HEK293 (cell line): ENCODE measurements at regions not wholly inside any gene's neighbourhood (a gene's known extent, or its start where the extent isn't known, plus 50 kb on each side); places are given as distances from the start of the nearest gene placed in this dataset.

Source experiments
- ZFP37 ChIP-seq: fragments of 450-650 bp; formaldehyde crosslinking; IDR thresholded peaks from 2 replicates; pipeline ENCODE4 v1.5.1; 2016; ENCODE audit warnings: missing biosample characterization, missing genetic modification characterization
- ZNF239 ChIP-seq: fragments of 450-650 bp; formaldehyde crosslinking; IDR thresholded peaks from 2 replicates; pipeline ENCODE4 v1.5.1; 2016; ENCODE audit warnings: missing biosample characterization, missing genetic modification characterization
- ZNF585B ChIP-seq: fragments of 450-650 bp; formaldehyde crosslinking; IDR thresholded peaks from 2 replicates; pipeline ENCODE4 v1.5.1; 2016; ENCODE audit warnings: missing biosample characterization, missing genetic modification characterization
- ZNF792 ChIP-seq: fragments of 450-650 bp; formaldehyde crosslinking; IDR thresholded peaks from 2 replicates; pipeline ENCODE4 v1.5.1; 2016; ENCODE audit warnings: missing biosample characterization, missing genetic modification characterization
- TF ChIP-seq, protein P1 (sequence below): fragments of 450-650 bp; formaldehyde crosslinking; IDR thresholded peaks from 2 replicates; pipeline ENCODE4 v1.5.1; 2016; ENCODE audit warnings: missing biosample characterization, missing genetic modification characterization
- TF ChIP-seq, protein P2 (sequence below): IDR thresholded peaks from 2 replicates; pipeline ENCODE4 v1.6.1; 2011; ENCODE audit warnings: mild to moderate bottlenecking, low read depth, low read length, borderline replicate concordance
- TF ChIP-seq, protein P3 (sequence below): fragments of 450-650 bp; IDR thresholded peaks from 2 replicates; pipeline ENCODE4 v1.5.1; 2018; ENCODE audit warnings: missing biosample characterization, missing genetic modification characterization

DNA sequence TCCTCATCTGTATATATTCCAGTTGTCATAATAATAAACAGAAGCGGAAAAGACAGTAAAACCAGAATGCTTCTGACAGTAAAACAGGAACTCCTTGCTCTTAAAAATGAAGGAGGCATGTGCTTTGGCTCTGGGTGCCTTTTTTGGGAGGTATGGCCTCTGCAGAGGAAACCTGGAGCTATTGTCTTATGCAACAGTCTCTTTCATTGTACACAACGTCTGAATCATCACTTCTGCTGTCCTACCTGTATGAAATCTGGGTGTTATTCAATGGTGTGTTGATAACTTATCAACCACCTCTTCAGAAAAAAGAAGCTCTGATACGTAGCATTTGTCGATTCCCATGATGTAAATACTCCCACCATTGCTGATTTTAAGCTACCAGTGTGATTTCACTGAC, 64.8 kb downstream of the CDCA7 start:
- TF ChIP-seq, protein P1, sequence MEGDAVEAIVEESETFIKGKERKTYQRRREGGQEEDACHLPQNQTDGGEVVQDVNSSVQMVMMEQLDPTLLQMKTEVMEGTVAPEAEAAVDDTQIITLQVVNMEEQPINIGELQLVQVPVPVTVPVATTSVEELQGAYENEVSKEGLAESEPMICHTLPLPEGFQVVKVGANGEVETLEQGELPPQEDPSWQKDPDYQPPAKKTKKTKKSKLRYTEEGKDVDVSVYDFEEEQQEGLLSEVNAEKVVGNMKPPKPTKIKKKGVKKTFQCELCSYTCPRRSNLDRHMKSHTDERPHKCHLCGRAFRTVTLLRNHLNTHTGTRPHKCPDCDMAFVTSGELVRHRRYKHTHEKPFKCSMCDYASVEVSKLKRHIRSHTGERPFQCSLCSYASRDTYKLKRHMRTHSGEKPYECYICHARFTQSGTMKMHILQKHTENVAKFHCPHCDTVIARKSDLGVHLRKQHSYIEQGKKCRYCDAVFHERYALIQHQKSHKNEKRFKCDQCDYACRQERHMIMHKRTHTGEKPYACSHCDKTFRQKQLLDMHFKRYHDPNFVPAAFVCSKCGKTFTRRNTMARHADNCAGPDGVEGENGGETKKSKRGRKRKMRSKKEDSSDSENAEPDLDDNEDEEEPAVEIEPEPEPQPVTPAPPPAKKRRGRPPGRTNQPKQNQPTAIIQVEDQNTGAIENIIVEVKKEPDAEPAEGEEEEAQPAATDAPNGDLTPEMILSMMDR: no peak
- TF ChIP-seq ZNF792 (tag by site-specific recombination): no peak
- TF ChIP-seq, protein P2, sequence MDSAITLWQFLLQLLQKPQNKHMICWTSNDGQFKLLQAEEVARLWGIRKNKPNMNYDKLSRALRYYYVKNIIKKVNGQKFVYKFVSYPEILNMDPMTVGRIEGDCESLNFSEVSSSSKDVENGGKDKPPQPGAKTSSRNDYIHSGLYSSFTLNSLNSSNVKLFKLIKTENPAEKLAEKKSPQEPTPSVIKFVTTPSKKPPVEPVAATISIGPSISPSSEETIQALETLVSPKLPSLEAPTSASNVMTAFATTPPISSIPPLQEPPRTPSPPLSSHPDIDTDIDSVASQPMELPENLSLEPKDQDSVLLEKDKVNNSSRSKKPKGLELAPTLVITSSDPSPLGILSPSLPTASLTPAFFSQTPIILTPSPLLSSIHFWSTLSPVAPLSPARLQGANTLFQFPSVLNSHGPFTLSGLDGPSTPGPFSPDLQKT: no peak
- TF ChIP-seq ZNF585B (tag by site-specific recombination): no peak
- no peak for TF ChIP-seq ZNF239 (tag by site-specific recombination)
- TF ChIP-seq, protein P3, sequence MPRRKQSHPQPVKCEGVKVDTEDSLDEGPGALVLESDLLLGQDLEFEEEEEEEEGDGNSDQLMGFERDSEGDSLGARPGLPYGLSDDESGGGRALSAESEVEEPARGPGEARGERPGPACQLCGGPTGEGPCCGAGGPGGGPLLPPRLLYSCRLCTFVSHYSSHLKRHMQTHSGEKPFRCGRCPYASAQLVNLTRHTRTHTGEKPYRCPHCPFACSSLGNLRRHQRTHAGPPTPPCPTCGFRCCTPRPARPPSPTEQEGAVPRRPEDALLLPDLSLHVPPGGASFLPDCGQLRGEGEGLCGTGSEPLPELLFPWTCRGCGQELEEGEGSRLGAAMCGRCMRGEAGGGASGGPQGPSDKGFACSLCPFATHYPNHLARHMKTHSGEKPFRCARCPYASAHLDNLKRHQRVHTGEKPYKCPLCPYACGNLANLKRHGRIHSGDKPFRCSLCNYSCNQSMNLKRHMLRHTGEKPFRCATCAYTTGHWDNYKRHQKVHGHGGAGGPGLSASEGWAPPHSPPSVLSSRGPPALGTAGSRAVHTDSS (tag by site-specific recombination): no peak
- TF ChIP-seq ZFP37 (tag by site-specific recombination): no peak
